Esophagus squamous epithelium (tissue), 5 donors: ENCODE measurements at regions not wholly inside any gene's neighbourhood (a gene's known extent, or its start where the extent isn't known, plus 50 kb on each side); places are given as distances from the start of the nearest gene placed in this dataset.

Experiments used
- DNase-seq: peaks from one replicate; lab custom pipeline; 2025; lab: John Stamatoyannopoulos, UW
- H3K27ac ChIP-seq, 4 donors: fragments of 200-600 bp; sonication (generic); one replicate each; pipeline ENCODE4 v1.5.1; 2016 to 2019; ENCODE audit warnings: mild to moderate bottlenecking in 1 of 4
- H3K27me3 ChIP-seq, 4 donors: fragments of 200-600 bp; sonication (generic); 1 replicate in 3 of 4; 2 replicates in 1 of 4; pipeline versions ENCODE4 v1.5.1 to v1.6.0; 2017 to 2021; ENCODE audit warnings: antibody characterized with exemption in 1 of 4
- H3K36me3 ChIP-seq, 3 donors: fragments of 200-600 bp; sonication (generic); one replicate each; pipeline ENCODE4 v1.5.1; 2016 to 2019
- H3K4me1 ChIP-seq, 3 donors: fragments of 200-600 bp; sonication (generic); one replicate each; pipeline ENCODE4 v1.5.1; 2017 to 2019
- H3K4me3 ChIP-seq, 4 donors: fragments of 200-600 bp; sonication (generic); 1 replicate in 3 of 4; 2 replicates in 1 of 4; pipeline ENCODE4 v1.5.1; 2016 to 2019; ENCODE audit warnings: mild to moderate bottlenecking in 2 of 4, moderate library complexity in 1 of 4
- H3K9me3 ChIP-seq, 3 donors: fragments of 200-600 bp; sonication (generic); one replicate each; pipeline ENCODE4 v1.5.1; 2016 to 2019
- POLR2A ChIP-seq, 4 donors: fragments of 450-650 bp; IDR thresholded peaks; one replicate each; pipeline ENCODE4 v1.6.1; 2017; ENCODE audit warnings: antibody characterized with exemption in 4 of 4, mild to moderate bottlenecking in 4 of 4, moderate library complexity in 3 of 4
- WGBS, 2 donors: methylation state at CpG; one replicate each; pipeline ENCODE4 v1.1.5; 2018; 5-methylcytosine and 5-hydroxymethylcytosine counted together
- intact Hi-C: fragments of 100-400 bp; cut with DNase I; formaldehyde crosslinking; loops from one replicate; pipeline ENCODE4 v1.15.0; 2022
- TF ChIP-seq, protein P1 (sequence below), 6 experiments: fragments of 450-650 bp in 4 of 6; fragments of 200-600 bp in 2 of 6; sonication (generic) in 2 of 6; IDR thresholded peaks; one replicate each; pipeline ENCODE4 v1.5.1; 2016 to 2019; ENCODE audit warnings: antibody characterized with exemption in 6 of 6, mild to moderate bottlenecking in 4 of 6, moderate library complexity in 4 of 6
- donor health status: DM: yes; HTN: yes; CAD: no.

GRCh38 chr16:64853551-64853950, 268.3 kb downstream of the CDH11 start:
- Histone ChIP-seq H3K36me3 (no peaks in the 10 kb centered on the region), H3K27me3 (peaks cover 0 to 3% (median 0%) of the 10 kb centered on the region in 4 donors), H3K4me1 (no peaks in the 10 kb centered on the region), H3K27ac (no peak overlapping the region), H3K9me3 (no peaks in the 10 kb centered on the region), H3K4me3 (no peak overlapping the region)
- 68 to 85% methylated on average over 2 of the region's 2 CpGs for WGBS, 2 donors
- intact Hi-C loops, result no loop called here
- TF ChIP-seq POLR2A (IDR thresholded peaks at IDR 0.05), result no peak
- TF ChIP-seq, protein P1, sequence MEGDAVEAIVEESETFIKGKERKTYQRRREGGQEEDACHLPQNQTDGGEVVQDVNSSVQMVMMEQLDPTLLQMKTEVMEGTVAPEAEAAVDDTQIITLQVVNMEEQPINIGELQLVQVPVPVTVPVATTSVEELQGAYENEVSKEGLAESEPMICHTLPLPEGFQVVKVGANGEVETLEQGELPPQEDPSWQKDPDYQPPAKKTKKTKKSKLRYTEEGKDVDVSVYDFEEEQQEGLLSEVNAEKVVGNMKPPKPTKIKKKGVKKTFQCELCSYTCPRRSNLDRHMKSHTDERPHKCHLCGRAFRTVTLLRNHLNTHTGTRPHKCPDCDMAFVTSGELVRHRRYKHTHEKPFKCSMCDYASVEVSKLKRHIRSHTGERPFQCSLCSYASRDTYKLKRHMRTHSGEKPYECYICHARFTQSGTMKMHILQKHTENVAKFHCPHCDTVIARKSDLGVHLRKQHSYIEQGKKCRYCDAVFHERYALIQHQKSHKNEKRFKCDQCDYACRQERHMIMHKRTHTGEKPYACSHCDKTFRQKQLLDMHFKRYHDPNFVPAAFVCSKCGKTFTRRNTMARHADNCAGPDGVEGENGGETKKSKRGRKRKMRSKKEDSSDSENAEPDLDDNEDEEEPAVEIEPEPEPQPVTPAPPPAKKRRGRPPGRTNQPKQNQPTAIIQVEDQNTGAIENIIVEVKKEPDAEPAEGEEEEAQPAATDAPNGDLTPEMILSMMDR (IDR thresholded peaks at IDR 0.05), result no peak
- no peak for DNase-seq

GRCh38 chr16:64846966-64847365, 274.9 kb downstream of the CDH11 start:
- H3K4me3 ChIP-seq, result no peak overlapping the region
- H3K27ac ChIP-seq, result no peak overlapping the region
- no peaks in the 10 kb centered on the region for H3K36me3 ChIP-seq
- 47 to 54% methylated on average over 3 of the region's 3 CpGs for WGBS, 2 donors
- intact Hi-C loops, result no loop called here
- no peak for TF ChIP-seq POLR2A (IDR thresholded peaks at IDR 0.05)
- TF ChIP-seq, protein P1 (IDR thresholded peaks at IDR 0.05), result no peak
- no peaks in the 10 kb centered on the region for H3K9me3 ChIP-seq
- no peak for DNase-seq
- no peaks in the 10 kb centered on the region for H3K27me3 ChIP-seq
- no peaks in the 10 kb centered on the region for H3K4me1 ChIP-seq

DNA sequence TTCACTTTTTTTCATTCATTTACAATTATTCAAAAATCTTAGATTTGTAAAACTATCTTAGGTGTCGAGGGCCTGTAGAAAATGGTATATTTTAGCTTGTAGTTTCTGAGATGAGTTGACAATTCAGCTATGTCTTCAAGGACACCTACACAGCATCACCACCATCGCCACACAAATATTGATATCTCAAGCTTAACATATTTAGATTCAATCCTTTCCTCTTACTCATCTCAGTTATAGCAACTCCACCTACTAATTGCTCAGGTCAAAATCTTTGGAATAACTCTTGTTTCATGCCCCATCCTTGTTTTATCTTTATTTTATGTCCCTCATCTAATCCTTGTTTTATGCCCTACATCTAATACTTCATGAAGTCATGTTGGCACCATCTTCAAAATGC, 276.8 kb downstream of the CDH11 start:
- no peaks in the 10 kb centered on the region for H3K27me3 ChIP-seq
- H3K9me3 ChIP-seq, result no peaks in the 10 kb centered on the region
- no peak overlapping the region for H3K4me3 ChIP-seq
- no peak for TF ChIP-seq POLR2A (IDR thresholded peaks at IDR 0.05)
- DNase-seq, result no peak
- no peaks in the 10 kb centered on the region for H3K36me3 ChIP-seq
- 75 to 84% methylated on average over 2 of the region's 2 CpGs for WGBS, 2 donors
- H3K27ac ChIP-seq, result no peak overlapping the region
- intact Hi-C loops, result no loop called here
- no peaks in the 10 kb centered on the region for H3K4me1 ChIP-seq

DNA sequence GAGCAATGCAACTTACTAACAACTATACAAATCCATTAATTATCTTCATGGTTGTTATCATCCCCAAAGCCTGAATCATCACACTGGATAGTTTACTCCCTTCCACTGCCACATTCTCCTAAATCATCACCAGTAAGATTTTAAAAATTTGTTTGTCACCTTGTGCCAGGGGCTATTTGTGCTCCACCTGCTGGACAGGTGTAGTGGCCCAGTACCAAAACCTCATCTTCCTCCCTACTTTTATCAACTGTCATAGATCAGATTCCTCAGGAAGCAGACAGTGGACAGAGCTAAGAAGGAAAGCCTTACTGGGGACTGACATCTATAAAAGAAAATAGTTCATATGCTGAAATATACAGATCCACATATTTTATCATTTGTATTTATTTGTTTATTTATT, 280.4 kb downstream of the CDH11 start:
- Histone ChIP-seq H3K4me1 (no peaks in the 10 kb centered on the region), H3K9me3 (no peaks in the 10 kb centered on the region), H3K36me3 (no peaks in the 10 kb centered on the region), H3K27ac (no peak overlapping the region), H3K4me3 (no peak overlapping the region), H3K27me3 (no peaks in the 10 kb centered on the region)
- TF ChIP-seq POLR2A (IDR thresholded peaks at IDR 0.05), result no peak
- TF ChIP-seq, protein P1 (IDR thresholded peaks at IDR 0.05), result no peak
- intact Hi-C loops, result no loop called here
- no peak for DNase-seq

- Histone ChIP-seq H3K4me1 (no peaks in the 10 kb centered on the region), H3K36me3 (no peaks in the 10 kb centered on the region), H3K9me3 (no peaks in the 10 kb centered on the region), H3K27ac (no peak overlapping the region), H3K27me3 (no peaks in the 10 kb centered on the region), H3K4me3 (no peak overlapping the region)
- WGBS, 2 donors, result 54 to 57% methylated on average over 4 of the region's 4 CpGs
- DNase-seq, result no peak
- intact Hi-C loops, result no loop called here
- no peak for TF ChIP-seq POLR2A (IDR thresholded peaks at IDR 0.05)
- TF ChIP-seq, protein P1 (IDR thresholded peaks at IDR 0.05), result no peak
These were observed 280.8 kb downstream of the CDH11 start for GRCh38 chr16:64841071-64841470.

- no peaks in the 10 kb centered on the region for H3K36me3 ChIP-seq
- H3K4me3 ChIP-seq, result no peak overlapping the region
- no peaks in the 10 kb centered on the region for H3K4me1 ChIP-seq
- no peak for DNase-seq
- peaks cover 0 to 4% (median 0%) of the 10 kb centered on the region in 3 donors for H3K9me3 ChIP-seq
- TF ChIP-seq, protein P1 (IDR thresholded peaks at IDR 0.05), result no peak
- TF ChIP-seq POLR2A (IDR thresholded peaks at IDR 0.05), result no peak
- no peaks in the 10 kb centered on the region for H3K27me3 ChIP-seq
- WGBS, 2 donors, result 34 to 48% methylated on average over 2 of the region's 2 CpGs
- H3K27ac ChIP-seq, result no peak overlapping the region
- intact Hi-C loops, result no loop called here
These were observed 291.2 kb downstream of the CDH11 start for GRCh38 chr16:64830653-64831052.
